Astrocyte (in vitro differentiated cells and primary cell): ENCODE measurements at regions not wholly inside any gene's neighbourhood (a gene's known extent, or its start where the extent isn't known, plus 50 kb on each side); places are given as distances from the start of the nearest gene placed in this dataset.

Experiments used
- EZH2 ChIP-seq: IDR thresholded peaks from 2 replicates; pipeline ENCODE4 v1.6.1; 2012; ENCODE audit warnings: mild to moderate bottlenecking, low read length, inconsistent platforms; ENCODE audit not compliant: insufficient read depth
- TF ChIP-seq, protein P1 (sequence below): IDR thresholded peaks from 2 replicates; pipeline ENCODE4 v1.5.1; 2011; ENCODE audit warnings: low read depth, mild to moderate bottlenecking, inconsistent platforms, low read length, moderate library complexity; ENCODE audit not compliant: insufficient read depth

DNA sequence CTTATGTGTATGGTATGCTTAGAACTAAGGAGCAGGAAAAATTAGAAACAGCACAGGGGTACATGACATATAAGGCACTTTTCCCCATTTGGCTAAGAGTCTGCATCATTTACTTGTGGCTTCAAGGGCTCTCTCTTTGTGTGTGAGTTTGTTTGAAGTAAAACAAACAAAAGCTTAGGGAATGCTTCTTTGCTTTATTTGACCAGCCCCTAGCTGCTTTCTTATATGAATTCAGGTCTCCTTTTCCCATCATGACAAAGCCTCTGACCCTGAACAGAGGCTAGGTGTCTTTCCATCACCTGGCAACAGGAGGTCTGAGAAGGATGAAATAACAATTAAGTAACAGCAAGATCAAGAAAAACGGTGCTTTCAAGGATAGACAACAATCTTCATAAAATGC lies 643.8 kb upstream of the ADGRL2 start:
- no peak for TF ChIP-seq EZH2
- TF ChIP-seq, protein P1, sequence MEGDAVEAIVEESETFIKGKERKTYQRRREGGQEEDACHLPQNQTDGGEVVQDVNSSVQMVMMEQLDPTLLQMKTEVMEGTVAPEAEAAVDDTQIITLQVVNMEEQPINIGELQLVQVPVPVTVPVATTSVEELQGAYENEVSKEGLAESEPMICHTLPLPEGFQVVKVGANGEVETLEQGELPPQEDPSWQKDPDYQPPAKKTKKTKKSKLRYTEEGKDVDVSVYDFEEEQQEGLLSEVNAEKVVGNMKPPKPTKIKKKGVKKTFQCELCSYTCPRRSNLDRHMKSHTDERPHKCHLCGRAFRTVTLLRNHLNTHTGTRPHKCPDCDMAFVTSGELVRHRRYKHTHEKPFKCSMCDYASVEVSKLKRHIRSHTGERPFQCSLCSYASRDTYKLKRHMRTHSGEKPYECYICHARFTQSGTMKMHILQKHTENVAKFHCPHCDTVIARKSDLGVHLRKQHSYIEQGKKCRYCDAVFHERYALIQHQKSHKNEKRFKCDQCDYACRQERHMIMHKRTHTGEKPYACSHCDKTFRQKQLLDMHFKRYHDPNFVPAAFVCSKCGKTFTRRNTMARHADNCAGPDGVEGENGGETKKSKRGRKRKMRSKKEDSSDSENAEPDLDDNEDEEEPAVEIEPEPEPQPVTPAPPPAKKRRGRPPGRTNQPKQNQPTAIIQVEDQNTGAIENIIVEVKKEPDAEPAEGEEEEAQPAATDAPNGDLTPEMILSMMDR, result no peak
